ENCODE measurements at regions not wholly inside any gene's neighbourhood (a gene's known extent, or its start where the extent isn't known, plus 50 kb on each side); places are given as distances from the start of the nearest gene placed in this dataset.
A peak's percentile ranks its signal among the peaks of the same experiment; 100 is the strongest.

- Histone ChIP-seq H3K4me3 (no peak overlapping the region), H3K27ac (peak overlapping the region; percentile 10), H3K36me3 (replicated peaks; ENCODE audit: insufficient read depth, low read depth) (no peaks in the 10 kb centered on the region), H3K79me2 (no peaks in the 10 kb centered on the region), H3K4me1 (ENCODE audit: insufficient read depth) (peaks cover 13% of the 10 kb centered on the region), H2AFZ (no peak overlapping the region), H4K20me1 (ENCODE audit: insufficient read depth, poor library complexity, severe bottlenecking) (no peaks in the 10 kb centered on the region), H3K27me3 (no peaks in the 10 kb centered on the region), H3K9me3 (ENCODE audit: low read depth) (no peaks in the 10 kb centered on the region), H3K9me2 (replicated peaks; ENCODE audit: insufficient read depth) (no peaks in the 10 kb centered on the region), H3K4me2 (peak overlapping the region; percentile 31)
- WGBS (ENCODE audit: low lambda C conversion rate, missing lambda C conversion rate), result 45% methylated on average over 4 of the region's 4 CpGs
- peak; percentile 70 for DNase-seq (ENCODE audit: low spot score)
- peak; percentile 98 for TF ChIP-seq EZH2phosphoT487 (IDR thresholded peaks at IDR 0.05; ENCODE audit: low read depth, severe bottlenecking, unreplicated experiment)
- TF ChIP-seq, protein P1, sequence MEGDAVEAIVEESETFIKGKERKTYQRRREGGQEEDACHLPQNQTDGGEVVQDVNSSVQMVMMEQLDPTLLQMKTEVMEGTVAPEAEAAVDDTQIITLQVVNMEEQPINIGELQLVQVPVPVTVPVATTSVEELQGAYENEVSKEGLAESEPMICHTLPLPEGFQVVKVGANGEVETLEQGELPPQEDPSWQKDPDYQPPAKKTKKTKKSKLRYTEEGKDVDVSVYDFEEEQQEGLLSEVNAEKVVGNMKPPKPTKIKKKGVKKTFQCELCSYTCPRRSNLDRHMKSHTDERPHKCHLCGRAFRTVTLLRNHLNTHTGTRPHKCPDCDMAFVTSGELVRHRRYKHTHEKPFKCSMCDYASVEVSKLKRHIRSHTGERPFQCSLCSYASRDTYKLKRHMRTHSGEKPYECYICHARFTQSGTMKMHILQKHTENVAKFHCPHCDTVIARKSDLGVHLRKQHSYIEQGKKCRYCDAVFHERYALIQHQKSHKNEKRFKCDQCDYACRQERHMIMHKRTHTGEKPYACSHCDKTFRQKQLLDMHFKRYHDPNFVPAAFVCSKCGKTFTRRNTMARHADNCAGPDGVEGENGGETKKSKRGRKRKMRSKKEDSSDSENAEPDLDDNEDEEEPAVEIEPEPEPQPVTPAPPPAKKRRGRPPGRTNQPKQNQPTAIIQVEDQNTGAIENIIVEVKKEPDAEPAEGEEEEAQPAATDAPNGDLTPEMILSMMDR (IDR thresholded peaks at IDR 0.05; ENCODE audit: poor library complexity), result no peak
- no peak for TF ChIP-seq EZH2 (IDR thresholded peaks at IDR 0.05; ENCODE audit: borderline replicate concordance)
Measured at GRCh38 chr9:80797831-80798688, 891.3 kb downstream of the TLE1 start.

DNA sequence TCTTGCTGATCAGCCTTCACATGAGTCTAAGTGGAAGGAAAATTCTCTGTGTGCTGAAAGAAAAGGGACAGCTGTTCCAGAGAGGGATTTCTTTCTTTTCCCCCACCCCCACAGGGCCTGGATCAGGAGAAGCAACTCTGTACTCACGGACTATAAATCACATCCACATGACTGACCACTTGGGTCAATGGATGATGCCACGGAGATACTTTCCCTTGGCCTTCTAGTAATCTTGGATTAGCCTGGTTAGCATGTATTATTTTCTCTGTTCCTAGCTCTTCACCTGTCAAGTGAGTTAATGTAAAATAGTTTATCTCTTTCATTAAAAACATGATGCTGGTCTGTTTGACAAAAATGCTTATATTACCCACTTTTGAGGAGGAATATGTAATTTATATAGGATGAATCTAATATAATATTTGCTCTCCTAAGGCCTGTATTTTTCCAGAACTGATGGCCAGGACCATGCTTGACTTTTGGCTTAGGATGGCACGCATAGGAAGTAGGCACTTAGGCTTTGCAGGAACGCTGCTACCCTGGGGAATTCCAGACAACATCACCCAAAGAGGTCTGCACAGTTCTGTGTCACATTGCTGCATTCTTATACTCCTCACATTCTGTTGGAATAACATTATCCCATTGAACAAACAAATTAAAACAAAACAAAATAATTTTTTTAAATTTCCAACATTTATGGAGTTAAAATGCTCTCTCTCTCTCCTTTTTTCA, 892.1 kb downstream of the TLE1 start:
- WGBS (ENCODE audit: low lambda C conversion rate, missing lambda C conversion rate), result 47% methylated on average over 4 of the region's 4 CpGs
- Histone ChIP-seq H3K9me2 (replicated peaks; ENCODE audit: insufficient read depth) (no peaks in the 10 kb centered on the region), H3K4me2 (peak overlapping the region; percentile 31), H3K79me2 (no peaks in the 10 kb centered on the region), H4K20me1 (ENCODE audit: insufficient read depth, poor library complexity, severe bottlenecking) (no peaks in the 10 kb centered on the region), H3K9me3 (ENCODE audit: low read depth) (no peaks in the 10 kb centered on the region), H3K4me3 (no peak overlapping the region), H3K36me3 (replicated peaks; ENCODE audit: insufficient read depth, low read depth) (no peaks in the 10 kb centered on the region), H3K27ac (peak overlapping the region; percentile 10), H2AFZ (no peak overlapping the region), H3K4me1 (ENCODE audit: insufficient read depth) (peaks cover 13% of the 10 kb centered on the region), H3K27me3 (no peaks in the 10 kb centered on the region)
- DNase-seq (ENCODE audit: low spot score), result peak; percentile 12
- TF ChIP-seq EZH2phosphoT487 (IDR thresholded peaks at IDR 0.05; ENCODE audit: low read depth, severe bottlenecking, unreplicated experiment) (no peak), EZH2 (IDR thresholded peaks at IDR 0.05; ENCODE audit: borderline replicate concordance) (no peak)
- TF ChIP-seq, protein P1 (IDR thresholded peaks at IDR 0.05; ENCODE audit: poor library complexity), result no peak

DNA sequence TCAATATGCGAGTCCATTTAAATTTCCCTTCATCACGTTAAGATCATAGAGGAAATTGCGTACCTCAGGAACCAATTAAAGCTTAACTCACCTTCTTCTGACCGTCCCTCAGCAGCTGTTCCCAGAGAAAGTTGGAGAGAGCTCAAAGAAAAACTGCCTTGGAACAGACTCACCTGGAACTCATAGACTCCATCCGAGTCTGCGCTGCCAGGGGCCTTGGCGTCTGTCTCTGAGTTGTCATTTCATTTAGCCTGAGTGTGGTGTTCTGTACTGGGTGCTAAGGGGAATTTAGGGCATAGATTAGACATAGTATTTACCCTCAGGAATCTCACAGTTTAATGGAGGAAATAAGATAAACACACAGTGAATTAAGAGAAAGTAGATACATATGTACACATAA, 892.7 kb downstream of the TLE1 start:
- H3K27ac ChIP-seq, result peak overlapping the region; percentile 10
- H3K4me3 ChIP-seq, result no peak overlapping the region
- H3K9me3 ChIP-seq (ENCODE audit: low read depth), result no peaks in the 10 kb centered on the region
- H3K4me1 ChIP-seq (ENCODE audit: insufficient read depth), result peaks cover 13% of the 10 kb centered on the region
- TF ChIP-seq, protein P1 (IDR thresholded peaks at IDR 0.05; ENCODE audit: poor library complexity), result no peak
- TF ChIP-seq EZH2phosphoT487 (IDR thresholded peaks at IDR 0.05; ENCODE audit: low read depth, severe bottlenecking, unreplicated experiment) (no peak), EZH2 (IDR thresholded peaks at IDR 0.05; ENCODE audit: borderline replicate concordance) (no peak)
- H3K9me2 ChIP-seq (replicated peaks; ENCODE audit: insufficient read depth), result no peaks in the 10 kb centered on the region
- H3K79me2 ChIP-seq, result no peaks in the 10 kb centered on the region
- no peaks in the 10 kb centered on the region for H3K27me3 ChIP-seq
- no peaks in the 10 kb centered on the region for H4K20me1 ChIP-seq (ENCODE audit: insufficient read depth, poor library complexity, severe bottlenecking)
- no peak for DNase-seq (ENCODE audit: low spot score)
- WGBS (ENCODE audit: low lambda C conversion rate, missing lambda C conversion rate), result 71% methylated on average over 7 of the region's 7 CpGs
- H3K4me2 ChIP-seq, result no peak overlapping the region
- no peak overlapping the region for H2AFZ ChIP-seq
- H3K36me3 ChIP-seq (replicated peaks; ENCODE audit: insufficient read depth, low read depth), result no peaks in the 10 kb centered on the region

Data from hepatocyte (in vitro differentiated cells).